HCT116 (cell line): ENCODE measurements at regions not wholly inside any gene's neighbourhood (a gene's known extent, or its start where the extent isn't known, plus 50 kb on each side); places are given as distances from the start of the nearest gene placed in this dataset.

ENCODE experiments used
- EGR1 ChIP-seq: IDR thresholded peaks from 2 replicates; pipeline ENCODE4 v1.6.1; 2012; ENCODE audit warnings: low read depth
- EZH2 ChIP-seq: fragments of 200-600 bp; sonication (generic); IDR thresholded peaks from 2 replicates; pipeline ENCODE4 v1.6.1; 2017; ENCODE audit warnings: antibody characterized with exemption, mixed run types
- EZH2phosphoT487 ChIP-seq: fragments of 200-600 bp; IDR thresholded peaks from 2 replicates; pipeline ENCODE4 v1.6.1; 2018; ENCODE audit warnings: antibody characterized with exemption, borderline replicate concordance
- JUND ChIP-seq: IDR thresholded peaks from 2 replicates; pipeline ENCODE4 v1.6.1; 2012
- POLR2A ChIP-seq: IDR thresholded peaks from 2 replicates; pipeline ENCODE4 v1.7.0; 2011; ENCODE audit warnings: borderline replicate concordance; ENCODE audit not compliant: insufficient read depth, insufficient read length; ENCODE audit errors: extremely low read depth
- POLR2AphosphoS5 ChIP-seq: IDR thresholded peaks from 2 replicates; pipeline ENCODE4 v1.6.1; 2011; ENCODE audit warnings: mild to moderate bottlenecking, low read depth, low read length, moderate library complexity
- RAD21 ChIP-seq: IDR thresholded peaks from 2 replicates; pipeline ENCODE4 v1.6.1; 2012; ENCODE audit warnings: low read depth, mild to moderate bottlenecking
- TCF7L2 ChIP-seq: IDR thresholded peaks from 2 replicates; pipeline ENCODE4 v1.7.0; 2011; ENCODE audit warnings: borderline replicate concordance, inconsistent platforms; ENCODE audit not compliant: insufficient read depth, insufficient read length; ENCODE audit errors: extremely low read depth
- ZFX ChIP-seq: fragments of 450-650 bp; IDR thresholded peaks from 2 replicates; pipeline ENCODE4 v1.6.1; 2017
- ZNF274 ChIP-seq: fragments of 200-500 bp; sonication (Bioruptor generic); IDR thresholded peaks from 2 replicates; pipeline ENCODE4 v1.6.1; 2014; ENCODE audit warnings: mild to moderate bottlenecking, low read depth, low read length, inconsistent platforms
- TF ChIP-seq, protein P1 (sequence below), 3 experiments: fragments of 200-600 bp in 1 of 3; sonication (generic) in 1 of 3; IDR thresholded peaks in 2 of 3; conservative IDR thresholded peaks in 1 of 3; 2 replicates each; pipeline ENCODE4 v1.5.1; 2012 to 2017; ENCODE audit warnings: low read depth in 2 of 3, low read length in 2 of 3, antibody characterized with exemption in 1 of 3, borderline replicate concordance in 1 of 3, control low read depth in 1 of 3, mild to moderate bottlenecking in 1 of 3, mixed read lengths in 1 of 3, mixed run types in 1 of 3, moderate library complexity in 1 of 3; ENCODE audit not compliant: insufficient read depth in 1 of 3
- TF ChIP-seq, protein P2 (sequence below): IDR thresholded peaks from 2 replicates; pipeline ENCODE4 v1.6.1; 2012

DNA sequence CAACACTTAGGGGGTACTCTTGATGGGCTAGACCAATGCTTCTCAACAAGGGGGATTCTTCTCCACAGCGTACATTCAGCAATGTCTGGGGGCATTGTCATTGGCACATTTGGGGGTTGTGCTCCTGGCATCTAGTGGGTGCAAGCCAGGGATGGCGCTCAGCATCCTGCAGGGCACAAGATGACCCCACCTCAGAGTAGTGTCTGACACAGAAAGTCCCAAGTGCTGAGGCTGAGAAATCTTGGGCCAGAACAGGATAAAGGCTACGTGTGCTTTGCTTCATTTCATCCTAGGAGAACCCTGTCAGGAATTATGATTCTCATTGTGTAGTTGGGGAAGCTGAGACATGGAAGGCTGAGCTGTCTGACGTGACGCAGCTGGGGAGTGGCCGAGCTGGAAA lies 298.6 kb downstream of the CDH26 start:
- TF ChIP-seq, protein P1, sequence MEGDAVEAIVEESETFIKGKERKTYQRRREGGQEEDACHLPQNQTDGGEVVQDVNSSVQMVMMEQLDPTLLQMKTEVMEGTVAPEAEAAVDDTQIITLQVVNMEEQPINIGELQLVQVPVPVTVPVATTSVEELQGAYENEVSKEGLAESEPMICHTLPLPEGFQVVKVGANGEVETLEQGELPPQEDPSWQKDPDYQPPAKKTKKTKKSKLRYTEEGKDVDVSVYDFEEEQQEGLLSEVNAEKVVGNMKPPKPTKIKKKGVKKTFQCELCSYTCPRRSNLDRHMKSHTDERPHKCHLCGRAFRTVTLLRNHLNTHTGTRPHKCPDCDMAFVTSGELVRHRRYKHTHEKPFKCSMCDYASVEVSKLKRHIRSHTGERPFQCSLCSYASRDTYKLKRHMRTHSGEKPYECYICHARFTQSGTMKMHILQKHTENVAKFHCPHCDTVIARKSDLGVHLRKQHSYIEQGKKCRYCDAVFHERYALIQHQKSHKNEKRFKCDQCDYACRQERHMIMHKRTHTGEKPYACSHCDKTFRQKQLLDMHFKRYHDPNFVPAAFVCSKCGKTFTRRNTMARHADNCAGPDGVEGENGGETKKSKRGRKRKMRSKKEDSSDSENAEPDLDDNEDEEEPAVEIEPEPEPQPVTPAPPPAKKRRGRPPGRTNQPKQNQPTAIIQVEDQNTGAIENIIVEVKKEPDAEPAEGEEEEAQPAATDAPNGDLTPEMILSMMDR (IDR thresholded peaks at IDR 0.05 in 2 of 3, conservative IDR thresholded peaks at IDR 0.05 in 1 of 3; ENCODE audit: borderline replicate concordance in 1 of 3, insufficient read depth in 1 of 3, low read depth in 2 of 3, low read length in 2 of 3): no peak
- TF ChIP-seq EZH2phosphoT487 (no peak), RAD21 (no peak), ZFX (no peak), TCF7L2 (no peak), EGR1 (no peak), POLR2A (no peak), ZNF274 (no peak), EZH2 (no peak), JUND (no peak), POLR2AphosphoS5 (no peak)
- TF ChIP-seq, protein P2, sequence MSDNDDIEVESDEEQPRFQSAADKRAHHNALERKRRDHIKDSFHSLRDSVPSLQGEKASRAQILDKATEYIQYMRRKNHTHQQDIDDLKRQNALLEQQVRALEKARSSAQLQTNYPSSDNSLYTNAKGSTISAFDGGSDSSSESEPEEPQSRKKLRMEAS: no peak
